GM12878 (cell line): ENCODE measurements at regions not wholly inside any gene's neighbourhood (a gene's known extent, or its start where the extent isn't known, plus 50 kb on each side); places are given as distances from the start of the nearest gene placed in this dataset.

Experiments
- ATAC-seq: fragments of 200-7000 bp; cut with Tn5 transposase; 3 replicates; pipeline ENCODE4 v1.9.1; 2020; ENCODE audit warnings: mild to moderate bottlenecking, moderate library complexity
- BruUV-seq: library from RNA; stranded (reverse); fragments of 400-500 nt; replicated peaks from 2 replicates; lab custom pipeline; 2021; lab: Mats Ljungman, UMichigan
- CTCF ChIA-PET: fragments of 300-600 bp; sonication (Branson Sonifier 250); formaldehyde crosslinking; extraction: SDS; loops from one replicate; lab custom pipeline; 2021; ENCODE audit warnings: inconsistent platforms; lab: Yijun Ruan, JAX
- POLR2A ChIA-PET: fragments of 350-600 bp; formaldehyde crosslinking; extraction: SDS; loops from one replicate; lab custom pipeline; 2021; ENCODE audit warnings: inconsistent platforms; lab: Charles Lee
- RAD21 ChIA-PET: fragments of 300-600 bp; sonication (Branson Sonifier 250); formaldehyde crosslinking; loops from one replicate; lab custom pipeline; 2023; ENCODE audit warnings: antibody characterized with exemption; ENCODE audit not compliant: unreplicated experiment; lab: Charles Lee
- SMC1A ChIA-PET: fragments of 300-600 bp; sonication (Branson Sonifier 250); formaldehyde crosslinking; loops from one replicate; lab custom pipeline; 2023; ENCODE audit not compliant: unreplicated experiment, uncharacterized antibody; lab: Charles Lee
- DNase-seq: peaks from one replicate; pipeline ENCODE4 v3.0.0-alpha.2; 2011; ENCODE audit warnings: low read depth, low spot score
- FAIRE-seq: peaks from 3 replicates; lab custom pipeline; 2011; peaks lifted over from hg19 to GRCh38; lab: Jason Lieb, UNC
- H2AFZ ChIP-seq: 2 replicates; pipeline ENCODE4 v1.6.0; 2011; ENCODE audit warnings: low read depth, low read length, control low read depth; ENCODE audit not compliant: control insufficient read depth
- H3K27ac ChIP-seq: 2 replicates; pipeline ENCODE4 v1.5.1; 2011; ENCODE audit warnings: control low read depth; ENCODE audit not compliant: control insufficient read depth, insufficient read depth
- H3K27me3 ChIP-seq, 2 experiments: replicated peaks in 1 of 2; 2 replicates each; pipeline versions ENCODE4 v1.6.0 to v1.6.1; 2011; ENCODE audit warnings: low read length in 1 of 2; ENCODE audit not compliant: control insufficient read depth in 2 of 2, insufficient read depth in 2 of 2
- H3K36me3 ChIP-seq, 2 experiments: 2 replicates each; pipeline ENCODE4 v1.5.1; 2011; ENCODE audit warnings: low read length in 1 of 2; ENCODE audit not compliant: control insufficient read depth in 2 of 2, insufficient read depth in 2 of 2
- H3K4me1 ChIP-seq: 2 replicates; pipeline ENCODE4 v1.6.1; 2011; ENCODE audit warnings: mild to moderate bottlenecking, low read length, moderate library complexity, mixed read lengths; ENCODE audit not compliant: control insufficient read depth, insufficient read depth
- H3K4me2 ChIP-seq: 2 replicates; pipeline ENCODE4 v1.6.0; 2011; ENCODE audit warnings: control low read depth; ENCODE audit not compliant: control insufficient read depth, insufficient read depth
- H3K4me3 ChIP-seq: fragments of 200-600 bp; sonication (generic); 2 replicates; pipeline ENCODE4 v1.5.1; 2016
- H3K79me2 ChIP-seq: 2 replicates; pipeline ENCODE4 v1.6.0; 2011; ENCODE audit warnings: low read length; ENCODE audit not compliant: control insufficient read depth, insufficient read depth
- H3K9ac ChIP-seq: 2 replicates; pipeline ENCODE4 v1.8.0; 2011; ENCODE audit warnings: low read length, control low read depth, mixed read lengths; ENCODE audit not compliant: control insufficient read depth, insufficient read depth
- H3K9me3 ChIP-seq: replicated peaks from 3 replicates; pipeline ENCODE4 v1.5.1; 2011; ENCODE audit warnings: mild to moderate bottlenecking, low read length; ENCODE audit not compliant: control insufficient read depth, insufficient read depth
- H4K20me1 ChIP-seq: 2 replicates; pipeline ENCODE4 v1.6.0; 2011; ENCODE audit not compliant: control insufficient read depth, insufficient read depth
- CBFB ChIP-seq: IDR thresholded peaks from 2 replicates; pipeline ENCODE4 v1.6.1; 2016; ENCODE audit warnings: antibody characterized with exemption, low read depth
- CREM ChIP-seq: IDR thresholded peaks from 2 replicates; pipeline ENCODE4 v1.6.1; 2014; ENCODE audit warnings: antibody characterized with exemption, low read depth
- DPF2 ChIP-seq: fragments of 450-650 bp; IDR thresholded peaks from 2 replicates; pipeline ENCODE4 v1.6.1; 2017; ENCODE audit warnings: mild to moderate bottlenecking
- E4F1 ChIP-seq: fragments of 450-650 bp; IDR thresholded peaks from 2 replicates; pipeline ENCODE4 v1.6.1; 2018; ENCODE audit warnings: borderline replicate concordance, mild to moderate bottlenecking; ENCODE audit not compliant: partially characterized antibody
- EGR1 ChIP-seq, 2 experiments: IDR thresholded peaks; 1 replicate in 1 of 2; 2 replicates in 1 of 2; pipeline ENCODE4 v1.6.1; 2011 to 2012; ENCODE audit warnings: low read depth in 2 of 2, low read length in 2 of 2, borderline replicate concordance in 1 of 2, mild to moderate bottlenecking in 1 of 2, moderate library complexity in 1 of 2
- ELK1 ChIP-seq: IDR thresholded peaks from 2 replicates; pipeline ENCODE4 v1.6.1; 2012; ENCODE audit warnings: low read depth, low read length, improper control_type of control experiment
- NR2C1 ChIP-seq: fragments of 450-650 bp; IDR thresholded peaks from 2 replicates; pipeline ENCODE4 v1.6.1; 2017; ENCODE audit warnings: antibody characterized with exemption, mild to moderate bottlenecking, moderate library complexity
- ZBTB33 ChIP-seq: fragments of 450-650 bp; IDR thresholded peaks from 2 replicates; pipeline ENCODE4 v1.6.1; 2017; ENCODE audit warnings: mild to moderate bottlenecking
- WGBS: methylation state at CpG from one replicate; pipeline ENCODE4 v1.1.6; 2016; ENCODE audit warnings: low lambda C conversion rate; ENCODE audit not compliant: insufficient replicate concordance, insufficient coverage; ENCODE audit errors: missing lambda C conversion rate; 5-methylcytosine and 5-hydroxymethylcytosine counted together
- in situ Hi-C: fragments of 300-500 bp; cut with MboI; formaldehyde crosslinking; loops from 9 replicates; pipeline ENCODE4 v1.14.3; 2018; ENCODE audit warnings: mixed read lengths
- intact Hi-C: fragments of 100-400 bp; cut with micrococcal nuclease; formaldehyde crosslinking; loops from one replicate; pipeline ENCODE4 v1.14.2; 2022; ENCODE audit not compliant: unreplicated experiment

- no peaks in the 10 kb centered on the region; a peak in 1 of 4 replicates for H3K27me3 ChIP-seq
- BruUV-seq = no TSS peak
- no peaks in the 10 kb centered on the region for H3K9me3 ChIP-seq
- H3K79me2 ChIP-seq = no peaks in the 10 kb centered on the region
- RAD21 ChIA-PET = no interaction called here
- H3K36me3 ChIP-seq = no peaks in the 10 kb centered on the region
- no peaks in the 10 kb centered on the region for H3K4me1 ChIP-seq
- TF ChIP-seq DPF2 = no peak
- TF ChIP-seq EGR1 (IDR thresholded peaks at IDR 0.05; ENCODE audit: borderline replicate concordance in 1 of 2, low read depth in 2 of 2, low read length in 2 of 2) = no peak
- TF ChIP-seq ELK1 = no peak
- no peak for TF ChIP-seq ZBTB33
- TF ChIP-seq CREM = no peak
- no peak for TF ChIP-seq E4F1
- TF ChIP-seq CBFB = no peak
- no peak for TF ChIP-seq NR2C1
- no peak overlapping the region for H3K27ac ChIP-seq
- ATAC-seq = no peak
- H3K4me3 ChIP-seq = no peak overlapping the region
- no peak overlapping the region for H3K9ac ChIP-seq
- no peak overlapping the region for H2AFZ ChIP-seq
- FAIRE-seq = no peak
- no peak overlapping the region for H3K4me2 ChIP-seq
- WGBS = 69% methylated on average over 17 of the region's 17 CpGs
- no peak for DNase-seq
- in situ Hi-C loops = no loop called here
- no peaks in the 10 kb centered on the region for H4K20me1 ChIP-seq
- CTCF ChIA-PET = no interaction called here
- SMC1A ChIA-PET = no interaction called here
- intact Hi-C loops = no loop called here
- POLR2A ChIA-PET = no interaction called here
Measured at GRCh38 chr11:2083411-2083810, 55.8 kb downstream of the IGF2 start.
